PC-3 (cell line): ENCODE measurements at regions not wholly inside any gene's neighbourhood (a gene's known extent, or its start where the extent isn't known, plus 50 kb on each side); places are given as distances from the start of the nearest gene placed in this dataset.

ENCODE experiments used
- CTCF ChIP-seq: fragments of 300-600 bp; sonication (generic); conservative IDR thresholded peaks from 2 replicates; pipeline ENCODE4 v1.5.1; 2017; ENCODE audit warnings: antibody characterized with exemption, low read depth, mild to moderate bottlenecking, low read length
- EZH2 ChIP-seq: fragments of 300-600 bp; sonication (generic); IDR thresholded peaks from one replicate; pipeline ENCODE4 v1.6.1; 2017; ENCODE audit warnings: antibody characterized with exemption, mild to moderate bottlenecking, low read length; ENCODE audit not compliant: unreplicated experiment

DNA sequence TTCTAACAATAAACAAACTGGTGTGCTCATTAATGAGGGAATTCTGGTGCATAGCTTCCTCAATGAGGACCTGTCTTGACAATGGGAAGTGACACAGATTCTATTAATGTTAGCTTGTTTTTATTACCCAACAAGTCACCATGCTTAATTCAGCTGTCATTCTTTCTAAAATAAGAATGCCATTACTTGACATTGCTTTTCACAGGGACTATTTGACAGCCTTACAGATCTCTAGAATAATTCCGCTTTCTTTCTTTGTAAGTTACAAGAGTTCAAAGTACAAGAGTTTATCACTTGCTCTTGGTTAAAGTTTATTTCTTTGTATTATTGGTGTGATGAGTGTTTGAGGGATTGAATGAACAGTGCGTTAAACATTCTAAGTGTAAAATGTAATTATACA is 127.0 kb upstream of the COL5A2 start:
- TF ChIP-seq CTCF (no peak), EZH2 (no peak)
